ENCODE measurements at regions not wholly inside any gene's neighbourhood (a gene's known extent, or its start where the extent isn't known, plus 50 kb on each side); places are given as distances from the start of the nearest gene placed in this dataset.

GRCh38 chr3:51591231-51591630, 52.7 kb downstream of the RAD54L2 start:
- TF ChIP-seq POLR2AphosphoS5 (IDR thresholded peaks at IDR 0.05) (no peak), CTCF (IDR thresholded peaks at IDR 0.05) (no peak)

All from transverse colon (tissue), 4 donors.